ENCODE measurements at regions not wholly inside any gene's neighbourhood (a gene's known extent, or its start where the extent isn't known, plus 50 kb on each side); places are given as distances from the start of the nearest gene placed in this dataset.

DNA sequence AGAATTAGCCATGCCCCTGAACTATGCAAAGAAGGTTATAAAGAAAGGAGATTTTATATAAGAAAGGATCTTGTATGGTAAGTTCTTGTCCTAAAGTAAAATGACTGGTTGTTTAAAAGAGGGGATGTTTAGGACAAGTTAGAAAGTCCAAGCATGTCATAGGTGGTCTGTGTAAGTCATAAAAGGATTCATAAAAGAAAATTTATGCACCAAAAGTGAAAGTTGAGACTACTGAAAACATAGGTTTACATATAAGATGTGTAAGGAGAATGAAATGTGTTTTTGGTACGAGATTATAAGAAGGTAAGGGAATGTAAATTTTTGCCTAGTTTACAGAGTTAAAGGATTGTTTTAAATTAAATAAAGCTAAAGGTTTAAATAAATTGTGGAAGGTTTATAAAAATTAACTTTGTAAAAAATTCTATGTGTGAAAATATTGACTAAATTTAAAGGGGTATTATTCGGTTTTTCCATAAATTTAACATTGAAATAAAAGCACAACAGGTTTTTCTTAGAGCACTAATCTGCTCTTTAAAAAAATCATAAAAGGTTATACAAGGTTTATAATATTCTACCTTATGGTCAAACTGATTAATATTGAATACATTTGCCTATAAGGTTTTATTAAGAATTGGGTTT is 93.6 kb upstream of the UST start:
- TF ChIP-seq, protein P1, sequence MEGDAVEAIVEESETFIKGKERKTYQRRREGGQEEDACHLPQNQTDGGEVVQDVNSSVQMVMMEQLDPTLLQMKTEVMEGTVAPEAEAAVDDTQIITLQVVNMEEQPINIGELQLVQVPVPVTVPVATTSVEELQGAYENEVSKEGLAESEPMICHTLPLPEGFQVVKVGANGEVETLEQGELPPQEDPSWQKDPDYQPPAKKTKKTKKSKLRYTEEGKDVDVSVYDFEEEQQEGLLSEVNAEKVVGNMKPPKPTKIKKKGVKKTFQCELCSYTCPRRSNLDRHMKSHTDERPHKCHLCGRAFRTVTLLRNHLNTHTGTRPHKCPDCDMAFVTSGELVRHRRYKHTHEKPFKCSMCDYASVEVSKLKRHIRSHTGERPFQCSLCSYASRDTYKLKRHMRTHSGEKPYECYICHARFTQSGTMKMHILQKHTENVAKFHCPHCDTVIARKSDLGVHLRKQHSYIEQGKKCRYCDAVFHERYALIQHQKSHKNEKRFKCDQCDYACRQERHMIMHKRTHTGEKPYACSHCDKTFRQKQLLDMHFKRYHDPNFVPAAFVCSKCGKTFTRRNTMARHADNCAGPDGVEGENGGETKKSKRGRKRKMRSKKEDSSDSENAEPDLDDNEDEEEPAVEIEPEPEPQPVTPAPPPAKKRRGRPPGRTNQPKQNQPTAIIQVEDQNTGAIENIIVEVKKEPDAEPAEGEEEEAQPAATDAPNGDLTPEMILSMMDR (conservative IDR thresholded peaks at IDR 0.05; ENCODE audit: low read depth in 2 of 2) = no peak
- no peak for TF ChIP-seq EZH2 (IDR thresholded peaks at IDR 0.05; ENCODE audit: low read depth, unreplicated experiment)
- TF ChIP-seq POLR2AphosphoS5 (IDR thresholded peaks at IDR 0.05; ENCODE audit: low read depth) = no peak
- TF ChIP-seq, protein P2, sequence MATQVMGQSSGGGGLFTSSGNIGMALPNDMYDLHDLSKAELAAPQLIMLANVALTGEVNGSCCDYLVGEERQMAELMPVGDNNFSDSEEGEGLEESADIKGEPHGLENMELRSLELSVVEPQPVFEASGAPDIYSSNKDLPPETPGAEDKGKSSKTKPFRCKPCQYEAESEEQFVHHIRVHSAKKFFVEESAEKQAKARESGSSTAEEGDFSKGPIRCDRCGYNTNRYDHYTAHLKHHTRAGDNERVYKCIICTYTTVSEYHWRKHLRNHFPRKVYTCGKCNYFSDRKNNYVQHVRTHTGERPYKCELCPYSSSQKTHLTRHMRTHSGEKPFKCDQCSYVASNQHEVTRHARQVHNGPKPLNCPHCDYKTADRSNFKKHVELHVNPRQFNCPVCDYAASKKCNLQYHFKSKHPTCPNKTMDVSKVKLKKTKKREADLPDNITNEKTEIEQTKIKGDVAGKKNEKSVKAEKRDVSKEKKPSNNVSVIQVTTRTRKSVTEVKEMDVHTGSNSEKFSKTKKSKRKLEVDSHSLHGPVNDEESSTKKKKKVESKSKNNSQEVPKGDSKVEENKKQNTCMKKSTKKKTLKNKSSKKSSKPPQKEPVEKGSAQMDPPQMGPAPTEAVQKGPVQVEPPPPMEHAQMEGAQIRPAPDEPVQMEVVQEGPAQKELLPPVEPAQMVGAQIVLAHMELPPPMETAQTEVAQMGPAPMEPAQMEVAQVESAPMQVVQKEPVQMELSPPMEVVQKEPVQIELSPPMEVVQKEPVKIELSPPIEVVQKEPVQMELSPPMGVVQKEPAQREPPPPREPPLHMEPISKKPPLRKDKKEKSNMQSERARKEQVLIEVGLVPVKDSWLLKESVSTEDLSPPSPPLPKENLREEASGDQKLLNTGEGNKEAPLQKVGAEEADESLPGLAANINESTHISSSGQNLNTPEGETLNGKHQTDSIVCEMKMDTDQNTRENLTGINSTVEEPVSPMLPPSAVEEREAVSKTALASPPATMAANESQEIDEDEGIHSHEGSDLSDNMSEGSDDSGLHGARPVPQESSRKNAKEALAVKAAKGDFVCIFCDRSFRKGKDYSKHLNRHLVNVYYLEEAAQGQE (IDR thresholded peaks at IDR 0.05; ENCODE audit: unreplicated experiment) = no peak
- no peak for TF ChIP-seq EZH2phosphoT487 (IDR thresholded peaks at IDR 0.05; ENCODE audit: unreplicated experiment)
- TF ChIP-seq STAT1 (IDR thresholded peaks at IDR 0.05; ENCODE audit: unreplicated experiment) = no peak
- no peak for TF ChIP-seq JUNB (IDR thresholded peaks at IDR 0.05; ENCODE audit: unreplicated experiment)
- TF ChIP-seq, protein P3, sequence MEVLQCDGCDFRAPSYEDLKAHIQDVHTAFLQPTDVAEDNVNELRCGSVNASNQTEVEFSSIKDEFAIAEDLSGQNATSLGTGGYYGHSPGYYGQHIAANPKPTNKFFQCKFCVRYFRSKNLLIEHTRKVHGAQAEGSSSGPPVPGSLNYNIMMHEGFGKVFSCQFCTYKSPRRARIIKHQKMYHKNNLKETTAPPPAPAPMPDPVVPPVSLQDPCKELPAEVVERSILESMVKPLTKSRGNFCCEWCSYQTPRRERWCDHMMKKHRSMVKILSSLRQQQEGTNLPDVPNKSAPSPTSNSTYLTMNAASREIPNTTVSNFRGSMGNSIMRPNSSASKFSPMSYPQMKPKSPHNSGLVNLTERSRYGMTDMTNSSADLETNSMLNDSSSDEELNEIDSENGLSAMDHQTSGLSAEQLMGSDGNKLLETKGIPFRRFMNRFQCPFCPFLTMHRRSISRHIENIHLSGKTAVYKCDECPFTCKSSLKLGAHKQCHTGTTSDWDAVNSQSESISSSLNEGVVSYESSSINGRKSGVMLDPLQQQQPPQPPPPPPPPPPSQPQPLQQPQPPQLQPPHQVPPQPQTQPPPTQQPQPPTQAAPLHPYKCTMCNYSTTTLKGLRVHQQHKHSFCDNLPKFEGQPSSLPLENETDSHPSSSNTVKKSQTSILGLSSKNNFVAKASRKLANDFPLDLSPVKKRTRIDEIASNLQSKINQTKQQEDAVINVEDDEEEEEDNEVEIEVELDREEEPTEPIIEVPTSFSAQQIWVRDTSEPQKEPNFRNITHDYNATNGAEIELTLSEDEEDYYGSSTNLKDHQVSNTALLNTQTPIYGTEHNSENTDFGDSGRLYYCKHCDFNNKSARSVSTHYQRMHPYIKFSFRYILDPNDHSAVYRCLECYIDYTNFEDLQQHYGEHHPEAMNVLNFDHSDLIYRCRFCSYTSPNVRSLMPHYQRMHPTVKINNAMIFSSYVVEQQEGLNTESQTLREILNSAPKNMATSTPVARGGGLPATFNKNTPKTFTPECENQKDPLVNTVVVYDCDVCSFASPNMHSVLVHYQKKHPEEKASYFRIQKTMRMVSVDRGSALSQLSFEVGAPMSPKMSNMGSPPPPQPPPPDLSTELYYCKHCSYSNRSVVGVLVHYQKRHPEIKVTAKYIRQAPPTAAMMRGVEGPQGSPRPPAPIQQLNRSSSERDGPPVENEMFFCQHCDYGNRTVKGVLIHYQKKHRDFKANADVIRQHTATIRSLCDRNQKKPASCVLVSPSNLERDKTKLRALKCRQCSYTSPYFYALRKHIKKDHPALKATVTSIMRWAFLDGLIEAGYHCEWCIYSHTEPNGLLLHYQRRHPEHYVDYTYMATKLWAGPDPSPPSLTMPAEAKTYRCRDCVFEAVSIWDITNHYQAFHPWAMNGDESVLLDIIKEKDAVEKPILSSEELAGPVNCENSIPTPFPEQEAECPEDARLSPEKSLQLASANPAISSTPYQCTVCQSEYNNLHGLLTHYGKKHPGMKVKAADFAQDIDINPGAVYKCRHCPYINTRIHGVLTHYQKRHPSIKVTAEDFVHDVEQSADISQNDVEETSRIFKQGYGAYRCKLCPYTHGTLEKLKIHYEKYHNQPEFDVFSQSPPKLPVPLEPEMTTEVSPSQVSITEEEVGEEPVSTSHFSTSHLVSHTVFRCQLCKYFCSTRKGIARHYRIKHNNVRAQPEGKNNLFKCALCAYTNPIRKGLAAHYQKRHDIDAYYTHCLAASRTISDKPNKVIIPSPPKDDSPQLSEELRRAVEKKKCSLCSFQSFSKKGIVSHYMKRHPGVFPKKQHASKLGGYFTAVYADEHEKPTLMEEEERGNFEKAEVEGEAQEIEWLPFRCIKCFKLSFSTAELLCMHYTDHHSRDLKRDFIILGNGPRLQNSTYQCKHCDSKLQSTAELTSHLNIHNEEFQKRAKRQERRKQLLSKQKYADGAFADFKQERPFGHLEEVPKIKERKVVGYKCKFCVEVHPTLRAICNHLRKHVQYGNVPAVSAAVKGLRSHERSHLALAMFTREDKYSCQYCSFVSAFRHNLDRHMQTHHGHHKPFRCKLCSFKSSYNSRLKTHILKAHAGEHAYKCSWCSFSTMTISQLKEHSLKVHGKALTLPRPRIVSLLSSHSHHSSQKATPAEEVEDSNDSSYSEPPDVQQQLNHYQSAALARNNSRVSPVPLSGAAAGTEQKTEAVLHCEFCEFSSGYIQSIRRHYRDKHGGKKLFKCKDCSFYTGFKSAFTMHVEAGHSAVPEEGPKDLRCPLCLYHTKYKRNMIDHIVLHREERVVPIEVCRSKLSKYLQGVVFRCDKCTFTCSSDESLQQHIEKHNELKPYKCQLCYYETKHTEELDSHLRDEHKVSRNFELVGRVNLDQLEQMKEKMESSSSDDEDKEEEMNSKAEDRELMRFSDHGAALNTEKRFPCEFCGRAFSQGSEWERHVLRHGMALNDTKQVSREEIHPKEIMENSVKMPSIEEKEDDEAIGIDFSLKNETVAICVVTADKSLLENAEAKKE (CRISPR knock-in tag; IDR thresholded peaks at IDR 0.05) = no peak
- no peak for TF ChIP-seq NANOG (IDR thresholded peaks at IDR 0.05; ENCODE audit: borderline replicate concordance)
- TF ChIP-seq CREB1 (CRISPR knock-in tag; IDR thresholded peaks at IDR 0.05; ENCODE audit: low read depth) = no peak
- TF ChIP-seq ZNF114 (CRISPR knock-in tag; IDR thresholded peaks at IDR 0.05) = no peak
- TF ChIP-seq ZNF331 (CRISPR knock-in tag; IDR thresholded peaks at IDR 0.05; ENCODE audit: low read depth) = no peak
- TF ChIP-seq, protein P4, sequence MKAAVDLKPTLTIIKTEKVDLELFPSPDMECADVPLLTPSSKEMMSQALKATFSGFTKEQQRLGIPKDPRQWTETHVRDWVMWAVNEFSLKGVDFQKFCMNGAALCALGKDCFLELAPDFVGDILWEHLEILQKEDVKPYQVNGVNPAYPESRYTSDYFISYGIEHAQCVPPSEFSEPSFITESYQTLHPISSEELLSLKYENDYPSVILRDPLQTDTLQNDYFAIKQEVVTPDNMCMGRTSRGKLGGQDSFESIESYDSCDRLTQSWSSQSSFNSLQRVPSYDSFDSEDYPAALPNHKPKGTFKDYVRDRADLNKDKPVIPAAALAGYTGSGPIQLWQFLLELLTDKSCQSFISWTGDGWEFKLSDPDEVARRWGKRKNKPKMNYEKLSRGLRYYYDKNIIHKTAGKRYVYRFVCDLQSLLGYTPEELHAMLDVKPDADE (IDR thresholded peaks at IDR 0.05) = no peak

Measured in GM23338 (cell line).